ENCODE measurements at regions not wholly inside any gene's neighbourhood (a gene's known extent, or its start where the extent isn't known, plus 50 kb on each side); places are given as distances from the start of the nearest gene placed in this dataset.

DNA sequence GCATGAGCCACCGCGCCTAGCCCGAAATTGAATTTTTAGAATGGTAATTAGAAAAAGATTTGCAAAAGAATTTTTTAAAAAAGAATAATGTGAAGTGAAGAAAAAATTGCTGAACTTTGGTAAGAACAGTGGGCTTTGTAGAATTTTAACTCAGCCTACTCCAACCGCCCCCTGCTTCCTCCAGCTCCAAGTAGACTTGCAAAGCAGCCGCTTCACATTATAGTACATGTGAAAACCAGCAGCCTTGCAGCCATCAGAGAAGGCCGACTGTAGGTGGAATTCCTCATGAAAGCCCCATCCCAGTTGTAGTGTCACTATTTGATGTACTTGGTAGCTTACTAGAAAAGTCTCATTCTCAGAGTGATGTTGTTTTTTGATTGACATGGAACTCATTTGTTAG, 835.6 kb downstream of the TBC1D32 start:
- TF ChIP-seq CTCF (IDR thresholded peaks at IDR 0.05): no peak
- no peak for TF ChIP-seq POLR2AphosphoS5 (IDR thresholded peaks at IDR 0.05)
- no peak for TF ChIP-seq POLR2A (IDR thresholded peaks at IDR 0.05)
- TF ChIP-seq EP300 (IDR thresholded peaks at IDR 0.05): no peak

Measured in sigmoid colon (tissue), 4 donors.